Parathyroid adenoma (tissue), 2 donors: ENCODE measurements at regions not wholly inside any gene's neighbourhood (a gene's known extent, or its start where the extent isn't known, plus 50 kb on each side); places are given as distances from the start of the nearest gene placed in this dataset.

Experiments
- H2AFZ ChIP-seq: fragments of 300-600 bp; sonication (generic); one replicate; pipeline ENCODE4 v1.7.0; 2017; ENCODE audit warnings: antibody characterized with exemption, mild to moderate bottlenecking
- H3K27ac ChIP-seq: fragments of 300-600 bp; sonication (generic); one replicate; pipeline ENCODE4 v1.7.0; 2017
- H3K27me3 ChIP-seq: fragments of 300-600 bp; sonication (generic); one replicate; pipeline ENCODE4 v1.7.0; 2017; ENCODE audit warnings: low read length; ENCODE audit not compliant: control insufficient read depth, insufficient read depth
- H3K36me3 ChIP-seq: fragments of 300-600 bp; sonication (generic); one replicate; pipeline ENCODE4 v1.7.0; 2017; ENCODE audit warnings: low read length; ENCODE audit not compliant: control insufficient read depth, insufficient read depth
- H3K4me1 ChIP-seq: fragments of 300-600 bp; sonication (generic); one replicate; pipeline ENCODE4 v1.7.0; 2017; ENCODE audit warnings: control low read depth
- H3K4me2 ChIP-seq: fragments of 300-600 bp; sonication (generic); one replicate; pipeline ENCODE4 v1.7.0; 2017; ENCODE audit warnings: low read length
- H3K4me3 ChIP-seq: fragments of 300-600 bp; sonication (generic); one replicate; pipeline ENCODE4 v1.7.0; 2017; ENCODE audit warnings: low read depth, low read length
- H3K79me2 ChIP-seq: fragments of 300-600 bp; sonication (generic); one replicate; pipeline ENCODE4 v1.7.0; 2017; ENCODE audit warnings: control low read depth
- H3K9ac ChIP-seq: fragments of 300-600 bp; sonication (generic); one replicate; pipeline ENCODE4 v1.7.0; 2017; ENCODE audit warnings: mild to moderate bottlenecking
- H3K9me3 ChIP-seq: fragments of 300-600 bp; sonication (generic); one replicate; pipeline ENCODE4 v1.7.0; 2017; ENCODE audit warnings: low read length; ENCODE audit not compliant: control insufficient read depth
- TF ChIP-seq, protein P1 (sequence below): fragments of 300-600 bp; sonication (generic); IDR thresholded peaks from one replicate; pipeline ENCODE4 v1.7.0; 2017; ENCODE audit warnings: antibody characterized with exemption, mild to moderate bottlenecking
- donor health status: primary hyperparathyroidism.

DNA sequence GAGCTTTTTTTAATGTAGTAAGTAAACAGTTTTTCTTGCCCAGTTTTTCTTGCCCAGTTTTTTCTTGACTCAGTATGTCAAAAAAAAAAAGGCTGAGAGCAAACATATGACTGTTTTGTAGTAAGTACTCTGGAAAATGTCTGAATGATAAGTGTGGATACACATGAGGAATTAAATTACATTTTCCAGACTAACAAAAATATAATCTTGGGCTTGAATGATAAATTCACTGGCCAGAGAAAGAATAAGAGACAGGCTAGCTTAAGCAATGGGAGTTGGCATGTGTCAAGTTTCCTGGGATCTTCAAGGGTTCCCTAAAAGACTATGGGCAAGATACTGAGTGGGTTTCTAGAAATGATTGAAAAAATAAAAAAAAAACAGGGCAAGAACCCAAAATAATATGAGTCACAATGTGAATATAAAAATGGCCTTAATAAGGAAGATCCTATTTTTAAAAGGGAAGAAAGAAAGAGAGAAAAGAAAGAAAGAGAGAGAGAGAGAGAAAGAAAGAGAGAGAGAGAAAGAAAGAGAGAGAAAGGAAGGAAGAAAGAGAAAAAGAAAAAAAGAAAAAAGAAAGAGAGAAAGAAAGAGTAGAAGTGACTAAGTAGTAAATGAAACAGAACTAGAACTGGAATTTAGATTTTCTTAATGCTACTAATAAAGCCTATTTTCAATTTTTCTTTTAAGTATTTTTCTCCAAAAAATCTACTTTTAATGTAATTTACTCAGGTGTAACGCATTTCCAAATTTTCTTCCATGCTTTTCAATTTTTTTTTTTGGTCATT, 60.2 kb downstream of the TFPI2 start:
- Histone ChIP-seq H3K4me2 (no peak overlapping the region), H3K36me3 (no peaks in the 10 kb centered on the region), H3K9me3 (no peaks in the 10 kb centered on the region), H3K79me2 (no peaks in the 10 kb centered on the region), H3K4me1 (no peaks in the 10 kb centered on the region), H3K27me3 (no peaks in the 10 kb centered on the region), H3K27ac (no peak overlapping the region), H3K9ac (no peak overlapping the region), H3K4me3 (no peak overlapping the region), H2AFZ (no peak overlapping the region)
- TF ChIP-seq, protein P1, sequence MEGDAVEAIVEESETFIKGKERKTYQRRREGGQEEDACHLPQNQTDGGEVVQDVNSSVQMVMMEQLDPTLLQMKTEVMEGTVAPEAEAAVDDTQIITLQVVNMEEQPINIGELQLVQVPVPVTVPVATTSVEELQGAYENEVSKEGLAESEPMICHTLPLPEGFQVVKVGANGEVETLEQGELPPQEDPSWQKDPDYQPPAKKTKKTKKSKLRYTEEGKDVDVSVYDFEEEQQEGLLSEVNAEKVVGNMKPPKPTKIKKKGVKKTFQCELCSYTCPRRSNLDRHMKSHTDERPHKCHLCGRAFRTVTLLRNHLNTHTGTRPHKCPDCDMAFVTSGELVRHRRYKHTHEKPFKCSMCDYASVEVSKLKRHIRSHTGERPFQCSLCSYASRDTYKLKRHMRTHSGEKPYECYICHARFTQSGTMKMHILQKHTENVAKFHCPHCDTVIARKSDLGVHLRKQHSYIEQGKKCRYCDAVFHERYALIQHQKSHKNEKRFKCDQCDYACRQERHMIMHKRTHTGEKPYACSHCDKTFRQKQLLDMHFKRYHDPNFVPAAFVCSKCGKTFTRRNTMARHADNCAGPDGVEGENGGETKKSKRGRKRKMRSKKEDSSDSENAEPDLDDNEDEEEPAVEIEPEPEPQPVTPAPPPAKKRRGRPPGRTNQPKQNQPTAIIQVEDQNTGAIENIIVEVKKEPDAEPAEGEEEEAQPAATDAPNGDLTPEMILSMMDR: no peak

DNA sequence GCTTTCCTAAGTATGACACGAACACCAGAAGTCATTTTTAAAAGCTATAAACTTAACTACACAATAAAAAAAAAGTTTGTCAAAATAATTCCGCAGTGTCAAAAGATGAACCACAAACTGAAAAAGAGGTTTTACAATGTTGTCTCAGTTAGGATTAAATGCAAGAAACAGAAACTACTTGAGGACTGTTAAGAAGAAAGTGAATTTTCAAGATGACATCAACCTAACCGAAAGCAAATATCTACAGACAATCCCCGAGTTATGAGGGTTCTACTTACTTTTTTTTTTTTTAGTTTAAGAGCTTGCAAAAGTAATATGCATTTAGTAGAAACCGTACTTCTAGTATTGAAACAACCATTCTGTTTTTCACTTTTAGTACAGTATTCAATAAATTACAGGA, 62.3 kb downstream of the TFPI2 start:
- no peak overlapping the region for H2AFZ ChIP-seq
- no peak overlapping the region for H3K9ac ChIP-seq
- no peaks in the 10 kb centered on the region for H3K9me3 ChIP-seq
- no peak overlapping the region for H3K4me2 ChIP-seq
- TF ChIP-seq, protein P1: no peak
- no peaks in the 10 kb centered on the region for H3K79me2 ChIP-seq
- H3K36me3 ChIP-seq: no peaks in the 10 kb centered on the region
- no peak overlapping the region for H3K27ac ChIP-seq
- H3K4me3 ChIP-seq: no peak overlapping the region
- H3K27me3 ChIP-seq: no peaks in the 10 kb centered on the region
- H3K4me1 ChIP-seq: no peaks in the 10 kb centered on the region

DNA sequence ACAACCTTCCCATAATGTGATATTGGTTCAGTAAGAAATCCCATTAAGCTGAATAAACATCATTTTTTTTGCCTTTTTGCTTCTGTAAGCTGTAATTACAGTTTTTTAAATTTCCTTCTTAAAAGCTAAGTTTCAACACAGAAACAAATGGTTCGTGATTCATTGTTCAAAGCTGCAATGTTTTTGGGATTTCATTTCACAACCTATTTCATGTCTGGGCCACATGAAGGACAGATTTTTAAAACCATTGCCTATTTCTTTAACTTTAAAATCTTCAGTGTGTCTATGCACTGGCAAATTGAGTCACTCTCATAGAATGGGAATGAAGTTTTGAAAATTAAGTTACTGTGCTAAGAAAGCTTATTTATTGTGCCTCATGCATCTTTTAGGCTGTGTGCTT, 66.9 kb downstream of the TFPI2 start:
- Histone ChIP-seq H3K27me3 (no peaks in the 10 kb centered on the region), H3K9me3 (no peaks in the 10 kb centered on the region)
- TF ChIP-seq, protein P1: no peak

DNA sequence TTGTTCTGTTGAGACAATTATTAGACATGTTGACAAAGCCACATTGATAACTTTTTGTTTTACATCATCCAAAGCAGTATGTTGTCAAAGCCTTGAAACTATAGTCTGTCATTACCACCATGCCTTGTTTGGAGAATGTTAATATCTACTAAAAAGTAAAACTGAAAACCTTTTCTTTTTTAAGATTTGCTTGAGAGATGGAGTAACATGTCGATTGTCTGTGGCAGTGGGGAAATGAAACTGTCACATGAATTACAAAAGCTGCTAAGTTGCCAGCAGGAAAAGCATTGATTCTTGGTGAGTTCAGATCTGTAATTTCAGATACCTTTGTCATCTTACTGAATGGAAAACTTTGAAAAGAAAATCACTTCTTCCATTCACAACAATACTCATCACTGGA, 69.1 kb downstream of the TFPI2 start:
- TF ChIP-seq, protein P1: no peak
- no peak overlapping the region for H2AFZ ChIP-seq
- no peaks in the 10 kb centered on the region for H3K27me3 ChIP-seq
- H3K9ac ChIP-seq: no peak overlapping the region
- no peaks in the 10 kb centered on the region for H3K79me2 ChIP-seq
- H3K4me2 ChIP-seq: no peak overlapping the region
- H3K4me3 ChIP-seq: no peak overlapping the region
- no peaks in the 10 kb centered on the region for H3K4me1 ChIP-seq
- no peak overlapping the region for H3K27ac ChIP-seq
- H3K9me3 ChIP-seq: no peaks in the 10 kb centered on the region
- H3K36me3 ChIP-seq: no peaks in the 10 kb centered on the region

More for the DNA sequence above, 66.9 kb downstream of the TFPI2 start:
- H3K36me3 ChIP-seq: no peaks in the 10 kb centered on the region
- H3K9ac ChIP-seq: no peak overlapping the region
- no peaks in the 10 kb centered on the region for H3K4me1 ChIP-seq
- H3K27ac ChIP-seq: no peak overlapping the region
- H3K4me2 ChIP-seq: no peak overlapping the region
- H3K79me2 ChIP-seq: no peaks in the 10 kb centered on the region
- no peak overlapping the region for H2AFZ ChIP-seq
- H3K4me3 ChIP-seq: no peak overlapping the region

DNA sequence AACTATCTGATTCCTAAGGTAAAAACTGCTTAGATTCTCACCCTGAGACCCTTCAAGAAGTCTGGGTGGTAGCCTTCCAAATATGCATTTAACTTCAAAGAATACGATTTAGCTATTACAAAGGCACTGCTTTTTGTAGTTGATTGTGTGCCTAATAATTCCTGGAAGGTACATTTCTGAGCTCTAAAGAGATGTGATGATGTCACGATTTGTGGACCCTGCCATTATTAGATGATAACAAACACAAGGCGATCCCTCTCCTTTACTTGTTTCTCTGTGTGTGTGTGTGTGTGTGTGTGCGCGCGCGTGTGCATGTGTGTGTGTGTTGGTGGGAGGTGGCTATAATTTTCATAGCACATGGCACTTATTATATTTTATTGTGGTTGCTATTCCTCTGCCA, 70.9 kb downstream of the TFPI2 start:
- TF ChIP-seq, protein P1: no peak
- Histone ChIP-seq H3K27me3 (no peaks in the 10 kb centered on the region), H3K9ac (no peak overlapping the region), H3K4me1 (no peaks in the 10 kb centered on the region), H3K36me3 (no peaks in the 10 kb centered on the region), H3K4me3 (no peak overlapping the region), H3K27ac (no peak overlapping the region), H3K9me3 (no peaks in the 10 kb centered on the region), H2AFZ (no peak overlapping the region), H3K4me2 (no peak overlapping the region), H3K79me2 (no peaks in the 10 kb centered on the region)
